A673 (cell line): ENCODE measurements at regions not wholly inside any gene's neighbourhood (a gene's known extent, or its start where the extent isn't known, plus 50 kb on each side); places are given as distances from the start of the nearest gene placed in this dataset.

Experiments used
- BruUV-seq: library from RNA; stranded (reverse); fragments of 400-500 nt; replicated peaks from 2 replicates; lab custom pipeline; 2021; lab: Mats Ljungman, UMichigan
- CTCF ChIA-PET: fragments of 300-600 bp; sonication (Branson Sonifier 250); formaldehyde crosslinking; loops from one replicate; lab custom pipeline; 2022; ENCODE audit warnings: antibody characterized with exemption; lab: Charles Lee
- POLR2A ChIA-PET: fragments of 300-600 bp; sonication (Branson Sonifier 250); formaldehyde crosslinking; loops from one replicate; lab custom pipeline; 2022; ENCODE audit warnings: antibody characterized with exemption; ENCODE audit not compliant: low non-redundant PET; lab: Charles Lee
- DNase-seq: peaks from one replicate; pipeline ENCODE4 v3.0.0-alpha.2; 2015; ENCODE audit warnings: low spot score
- H3K27ac ChIP-seq: fragments of 200-600 bp; sonication (generic); 2 replicates; pipeline ENCODE4 v1.5.1; 2016; ENCODE audit warnings: mixed run types, low read depth, mild to moderate bottlenecking, mixed read lengths, antibody characterized with exemption, low read length; ENCODE audit not compliant: poor library complexity, severe bottlenecking
- H3K27me3 ChIP-seq: fragments of 200-600 bp; sonication (generic); replicated peaks from 2 replicates; pipeline ENCODE4 v1.6.1; 2017; ENCODE audit warnings: mixed run types, low read depth, mild to moderate bottlenecking, mixed read lengths, antibody characterized with exemption, low read length; ENCODE audit not compliant: insufficient read depth, poor library complexity
- H3K36me3 ChIP-seq: fragments of 200-600 bp; sonication (generic); 2 replicates; pipeline ENCODE4 v1.6.1; 2016; ENCODE audit warnings: mixed run types, mild to moderate bottlenecking, mixed read lengths, antibody characterized with exemption, low read length; ENCODE audit not compliant: insufficient read depth, poor library complexity, severe bottlenecking
- H3K4me1 ChIP-seq: fragments of 200-600 bp; sonication (generic); 2 replicates; pipeline ENCODE4 v1.6.1; 2017; ENCODE audit warnings: mixed run types, mild to moderate bottlenecking, mixed read lengths, antibody characterized with exemption, low read length; ENCODE audit not compliant: insufficient read depth, poor library complexity, severe bottlenecking
- H3K4me3 ChIP-seq: fragments of 200-600 bp; sonication (generic); 2 replicates; pipeline ENCODE4 v1.5.1; 2016; ENCODE audit warnings: low read depth, mixed run types, mild to moderate bottlenecking, mixed read lengths, low read length; ENCODE audit not compliant: poor library complexity, severe bottlenecking
- H3K9me3 ChIP-seq: fragments of 200-600 bp; sonication (generic); 2 replicates; pipeline ENCODE4 v1.6.1; 2016; ENCODE audit warnings: mixed run types, low read depth, mild to moderate bottlenecking, mixed read lengths, antibody characterized with exemption, low read length; ENCODE audit not compliant: poor library complexity, severe bottlenecking
- EZH2 ChIP-seq: fragments of 200-600 bp; sonication (generic); IDR thresholded peaks from 2 replicates; pipeline ENCODE4 v1.6.1; 2017; ENCODE audit warnings: borderline replicate concordance, low read depth, mild to moderate bottlenecking, mixed read lengths, antibody characterized with exemption, low read length; ENCODE audit not compliant: poor library complexity, severe bottlenecking
- intact Hi-C: fragments of 100-400 bp; cut with micrococcal nuclease; formaldehyde crosslinking; loops from one replicate; pipeline ENCODE4 v1.10.0; 2022; ENCODE audit not compliant: unreplicated experiment
- TF ChIP-seq, protein P1 (sequence below): fragments of 300-800, 200-600 bp; sonication (generic); conservative IDR thresholded peaks from 2 replicates; pipeline ENCODE4 v1.5.1; 2017; ENCODE audit warnings: low read depth, mild to moderate bottlenecking, antibody characterized with exemption, low read length, moderate library complexity, mixed read lengths

- H3K4me3 ChIP-seq: no peak overlapping the region
- peaks cover 5% of the 10 kb centered on the region for H3K9me3 ChIP-seq
- H3K27ac ChIP-seq: no peak overlapping the region
- no peak for TF ChIP-seq EZH2
- TF ChIP-seq, protein P1, sequence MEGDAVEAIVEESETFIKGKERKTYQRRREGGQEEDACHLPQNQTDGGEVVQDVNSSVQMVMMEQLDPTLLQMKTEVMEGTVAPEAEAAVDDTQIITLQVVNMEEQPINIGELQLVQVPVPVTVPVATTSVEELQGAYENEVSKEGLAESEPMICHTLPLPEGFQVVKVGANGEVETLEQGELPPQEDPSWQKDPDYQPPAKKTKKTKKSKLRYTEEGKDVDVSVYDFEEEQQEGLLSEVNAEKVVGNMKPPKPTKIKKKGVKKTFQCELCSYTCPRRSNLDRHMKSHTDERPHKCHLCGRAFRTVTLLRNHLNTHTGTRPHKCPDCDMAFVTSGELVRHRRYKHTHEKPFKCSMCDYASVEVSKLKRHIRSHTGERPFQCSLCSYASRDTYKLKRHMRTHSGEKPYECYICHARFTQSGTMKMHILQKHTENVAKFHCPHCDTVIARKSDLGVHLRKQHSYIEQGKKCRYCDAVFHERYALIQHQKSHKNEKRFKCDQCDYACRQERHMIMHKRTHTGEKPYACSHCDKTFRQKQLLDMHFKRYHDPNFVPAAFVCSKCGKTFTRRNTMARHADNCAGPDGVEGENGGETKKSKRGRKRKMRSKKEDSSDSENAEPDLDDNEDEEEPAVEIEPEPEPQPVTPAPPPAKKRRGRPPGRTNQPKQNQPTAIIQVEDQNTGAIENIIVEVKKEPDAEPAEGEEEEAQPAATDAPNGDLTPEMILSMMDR: no peak
- intact Hi-C loops: no loop called here
- H3K27me3 ChIP-seq: no peaks in the 10 kb centered on the region
- no peak for DNase-seq
- no TSS peak for BruUV-seq
- no peaks in the 10 kb centered on the region for H3K36me3 ChIP-seq
- ChIA-PET POLR2A (no interaction called here), CTCF (no interaction called here)
- H3K4me1 ChIP-seq: no peaks in the 10 kb centered on the region
Observed at GRCh38 chrX:122512561-122513072, 671.5 kb upstream of the GRIA3 start.

GRCh38 chrX:122517786-122518185 is 666.3 kb upstream of the GRIA3 start:
- no peaks in the 10 kb centered on the region for H3K9me3 ChIP-seq
- H3K4me1 ChIP-seq: no peaks in the 10 kb centered on the region
- ChIA-PET CTCF (no interaction called here), POLR2A (no interaction called here)
- TF ChIP-seq, protein P1: no peak
- no peaks in the 10 kb centered on the region for H3K36me3 ChIP-seq
- no TSS peak for BruUV-seq
- H3K4me3 ChIP-seq: no peak overlapping the region
- intact Hi-C loops: no loop called here
- no peaks in the 10 kb centered on the region for H3K27me3 ChIP-seq
- H3K27ac ChIP-seq: no peak overlapping the region
- no peak for DNase-seq

DNA sequence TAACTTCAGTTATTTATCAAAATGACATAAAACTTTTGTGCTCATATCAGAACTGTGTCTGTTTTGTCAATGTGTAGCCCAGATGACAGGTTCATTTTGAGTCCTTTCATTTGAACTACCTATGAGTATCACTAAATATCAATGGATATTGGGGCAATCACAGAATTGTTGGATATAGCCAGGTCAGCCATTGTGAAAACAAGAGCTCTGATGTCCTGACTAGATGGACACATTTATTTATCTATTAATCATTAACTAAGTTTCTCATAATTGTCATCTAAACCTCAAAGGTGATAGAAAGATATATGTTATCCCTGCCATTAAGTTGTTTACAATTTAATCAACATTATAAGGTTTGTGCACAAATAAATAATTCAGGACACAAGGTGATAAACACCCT is 638.3 kb upstream of the GRIA3 start:
- H3K4me1 ChIP-seq: no peaks in the 10 kb centered on the region
- ChIA-PET POLR2A (no interaction called here), CTCF (no interaction called here)
- H3K4me3 ChIP-seq: no peak overlapping the region
- H3K27me3 ChIP-seq: no peaks in the 10 kb centered on the region
- no peak overlapping the region for H3K27ac ChIP-seq
- TF ChIP-seq EZH2: no peak
- TF ChIP-seq, protein P1: no peak
- DNase-seq: no peak
- no peaks in the 10 kb centered on the region for H3K9me3 ChIP-seq
- intact Hi-C loops: no loop called here
- BruUV-seq: no TSS peak
- H3K36me3 ChIP-seq: no peaks in the 10 kb centered on the region
